Natural killer cell (primary cell): ENCODE measurements at regions not wholly inside any gene's neighbourhood (a gene's known extent, or its start where the extent isn't known, plus 50 kb on each side); places are given as distances from the start of the nearest gene placed in this dataset.

Experiments used
- ATAC-seq, 3 donors: fragments of 150-1000 bp in 2 of 3; fragments of 200-7000 bp in 1 of 3; cut with Tn5 transposase; 1 replicate in 1 of 3; 2 replicates in 2 of 3; pipeline ENCODE4 v1.10.0; 2021; ENCODE audit warnings: mild to moderate bottlenecking in 2 of 3, moderate library complexity in 2 of 3
- DNase-seq, 2 donors: peaks; one replicate each; pipeline versions ENCODE4 v3.0.0 to v3.0.0-alpha.2; 2013 to 2021; ENCODE audit warnings: mixed read lengths in 1 of 2
- H3K27ac ChIP-seq: one replicate; pipeline ENCODE4 v1.5.1; 2013; ENCODE audit warnings: mild to moderate bottlenecking, low read length
- H3K27me3 ChIP-seq: one replicate; pipeline ENCODE4 v1.6.1; 2013; ENCODE audit warnings: low read length; ENCODE audit not compliant: control insufficient read depth, insufficient read depth
- H3K36me3 ChIP-seq: one replicate; pipeline ENCODE4 v1.6.1; 2013; ENCODE audit warnings: low read length; ENCODE audit not compliant: control insufficient read depth, insufficient read depth
- H3K4me1 ChIP-seq: one replicate; pipeline ENCODE4 v1.6.1; 2013; ENCODE audit warnings: low read length; ENCODE audit not compliant: control insufficient read depth, insufficient read depth
- H3K4me3 ChIP-seq: one replicate; pipeline ENCODE4 v1.5.1; 2013; ENCODE audit warnings: low read length
- H3K9me3 ChIP-seq: one replicate; pipeline ENCODE4 v1.6.1; 2013; ENCODE audit warnings: low read length; ENCODE audit not compliant: control insufficient read depth, insufficient read depth
- H3K27ac Mint-ChIP-seq, 2 donors: one replicate each; pipeline ENCODE4 v1.8.0; 2022; ENCODE audit warnings: mild to moderate bottlenecking in 2 of 2, mixed read lengths in 2 of 2, moderate library complexity in 1 of 2
- H3K27me3 Mint-ChIP-seq, 2 donors: one replicate each; pipeline ENCODE4 v1.8.0; 2022; ENCODE audit warnings: low read depth in 2 of 2, mixed read lengths in 2 of 2
- H3K36me3 Mint-ChIP-seq: one replicate; pipeline ENCODE4 v1.8.0; 2022; ENCODE audit warnings: mixed read lengths
- H3K4me1 Mint-ChIP-seq, 2 donors: one replicate each; pipeline ENCODE4 v1.8.0; 2022; ENCODE audit warnings: mixed read lengths in 2 of 2
- H3K4me3 Mint-ChIP-seq: one replicate; pipeline ENCODE4 v1.8.0; 2022; ENCODE audit warnings: mild to moderate bottlenecking, moderate library complexity, mixed read lengths
- H3K9me3 Mint-ChIP-seq, 2 donors: one replicate each; pipeline ENCODE4 v1.8.0; 2022; ENCODE audit warnings: mixed read lengths in 2 of 2
- CTCF ChIP-seq: fragments of 200-600 bp; IDR thresholded peaks from one replicate; pipeline ENCODE4 v1.8.0; 2022; ENCODE audit warnings: antibody characterized with exemption
- WGBS: methylation state at CpG from one replicate; pipeline ENCODE4 v1.1.7; 2013; ENCODE audit warnings: missing lambda C conversion rate; ENCODE audit not compliant: insufficient coverage; 5-methylcytosine and 5-hydroxymethylcytosine counted together
- intact Hi-C: fragments of 100-400 bp; cut with micrococcal nuclease; formaldehyde crosslinking; loops from one replicate; pipeline ENCODE4 v1.14.2; 2022

- Histone ChIP-seq H3K4me3 (no peak overlapping the region), H3K9me3 (no peaks in the 10 kb centered on the region), H3K27ac (no peak overlapping the region), H3K27me3 (no peaks in the 10 kb centered on the region), H3K4me1 (no peaks in the 10 kb centered on the region), H3K36me3 (no peaks in the 10 kb centered on the region)
- ATAC-seq = no peak
- no peak overlapping the region for H3K27ac Mint-ChIP-seq
- H3K4me3 Mint-ChIP-seq = no peak overlapping the region
- 83% methylated on average over 9 of the region's 10 CpGs for WGBS
- H3K4me1 Mint-ChIP-seq = no peaks in the 10 kb centered on the region
- TF ChIP-seq CTCF = no peak
- no peak for DNase-seq
- intact Hi-C loops = no loop called here
- no peaks in the 10 kb centered on the region for H3K36me3 Mint-ChIP-seq
- H3K9me3 Mint-ChIP-seq = no peaks in the 10 kb centered on the region
- H3K27me3 Mint-ChIP-seq = peaks cover 12 to 14% of the 10 kb centered on the region in 2 donors
These were observed 139.1 kb downstream of the CCT6B start for GRCh38 chr17:34822007-34822739.

GRCh38 chr17:34820922-34821321, 140.3 kb downstream of the CCT6B start:
- Histone ChIP-seq H3K9me3 (no peaks in the 10 kb centered on the region), H3K27me3 (no peaks in the 10 kb centered on the region), H3K27ac (no peak overlapping the region), H3K4me1 (no peaks in the 10 kb centered on the region), H3K4me3 (no peak overlapping the region), H3K36me3 (no peaks in the 10 kb centered on the region)
- ATAC-seq (no peak), DNase-seq (no peak)
- Mint-ChIP-seq H3K4me3 (no peak overlapping the region), H3K27ac (no peak overlapping the region), H3K36me3 (no peaks in the 10 kb centered on the region), H3K27me3 (peaks cover 9 to 19% of the 10 kb centered on the region in 2 donors), H3K9me3 (no peaks in the 10 kb centered on the region), H3K4me1 (no peaks in the 10 kb centered on the region)
- intact Hi-C loops = no loop called here
- whole genome bisulfite sequencing = 33% methylated on average over 4 of the region's 4 CpGs
- TF ChIP-seq CTCF = no peak

- Histone ChIP-seq H3K36me3 (no peaks in the 10 kb centered on the region), H3K4me3 (no peak overlapping the region), H3K9me3 (no peaks in the 10 kb centered on the region), H3K27me3 (no peaks in the 10 kb centered on the region), H3K27ac (no peak overlapping the region), H3K4me1 (no peaks in the 10 kb centered on the region)
- TF ChIP-seq CTCF = no peak
- peaks cover 9 to 25% of the 10 kb centered on the region in 2 donors for H3K27me3 Mint-ChIP-seq
- ATAC-seq (no peak), DNase-seq (no peak)
- no peaks in the 10 kb centered on the region for H3K36me3 Mint-ChIP-seq
- H3K4me3 Mint-ChIP-seq = no peak overlapping the region
- intact Hi-C loops = no loop called here
- no peaks in the 10 kb centered on the region for H3K9me3 Mint-ChIP-seq
- no peak overlapping the region for H3K27ac Mint-ChIP-seq
- WGBS = 77% methylated on average over 8 of the region's 8 CpGs
- no peaks in the 10 kb centered on the region for H3K4me1 Mint-ChIP-seq
These were observed 140.9 kb downstream of the CCT6B start for GRCh38 chr17:34820248-34820801.
